Breast epithelium (tissue), 4 donors: ENCODE measurements at regions not wholly inside any gene's neighbourhood (a gene's known extent, or its start where the extent isn't known, plus 50 kb on each side); places are given as distances from the start of the nearest gene placed in this dataset.

Experiments
- DNase-seq, 2 donors: peaks; one replicate each; pipeline ENCODE4 v3.0.0-alpha.2; 2019; ENCODE audit warnings: low spot score in 2 of 2
- H3K27ac ChIP-seq, 2 donors: fragments of 200-600 bp; sonication (generic) in 1 of 2; one replicate each; pipeline ENCODE4 v1.5.1; 2016 to 2019; ENCODE audit warnings: mild to moderate bottlenecking in 1 of 2
- H3K27me3 ChIP-seq, 2 donors: fragments of 200-600 bp; sonication (generic) in 1 of 2; one replicate each; pipeline versions ENCODE4 v1.5.1 to v1.6.0; 2017 to 2019; ENCODE audit warnings: control low read depth in 1 of 2, mild to moderate bottlenecking in 1 of 2
- H3K36me3 ChIP-seq: fragments of 200-600 bp; one replicate; pipeline ENCODE4 v1.5.1; 2019
- H3K4me1 ChIP-seq, 2 donors: fragments of 200-600 bp; sonication (generic); one replicate each; pipeline ENCODE4 v1.5.1; 2016 to 2019; ENCODE audit warnings: control low read depth in 1 of 2
- H3K4me3 ChIP-seq, 3 donors: fragments of 200-600 bp; sonication (generic); 1 replicate in 2 of 3; 2 replicates in 1 of 3; pipeline ENCODE4 v1.5.1; 2016 to 2019; ENCODE audit warnings: mild to moderate bottlenecking in 3 of 3, moderate library complexity in 2 of 3
- H3K9me3 ChIP-seq, 2 donors: fragments of 200-600 bp; sonication (generic) in 1 of 2; one replicate each; pipeline ENCODE4 v1.5.1; 2016 to 2019; ENCODE audit warnings: control low read depth in 1 of 2
- POLR2A ChIP-seq: fragments of 450-650 bp; IDR thresholded peaks from one replicate; pipeline ENCODE4 v1.6.1; 2016; ENCODE audit warnings: antibody characterized with exemption, mild to moderate bottlenecking, moderate library complexity
- POLR2AphosphoS5 ChIP-seq, 3 donors: sonication (generic); formaldehyde crosslinking; IDR thresholded peaks; one replicate each; pipeline ENCODE4 v1.6.1; 2017; ENCODE audit warnings: antibody characterized with exemption in 3 of 3
- intact Hi-C: fragments of 100-400 bp; cut with DNase I; formaldehyde crosslinking; loops from one replicate; pipeline ENCODE4 v1.15.1; 2023; ENCODE audit warnings: low total_unique reads
- TF ChIP-seq, protein P1 (sequence below), 3 donors: fragments of 450-650 bp; IDR thresholded peaks; one replicate each; pipeline ENCODE4 v1.5.1; 2016 to 2017; ENCODE audit warnings: antibody characterized with exemption in 3 of 3, mild to moderate bottlenecking in 3 of 3, moderate library complexity in 3 of 3

- no peaks in the 10 kb centered on the region for H3K36me3 ChIP-seq
- intact Hi-C loops: no loop called here
- no peak for DNase-seq
- no peak overlapping the region for H3K27ac ChIP-seq
- no peak for TF ChIP-seq POLR2A
- TF ChIP-seq, protein P1, sequence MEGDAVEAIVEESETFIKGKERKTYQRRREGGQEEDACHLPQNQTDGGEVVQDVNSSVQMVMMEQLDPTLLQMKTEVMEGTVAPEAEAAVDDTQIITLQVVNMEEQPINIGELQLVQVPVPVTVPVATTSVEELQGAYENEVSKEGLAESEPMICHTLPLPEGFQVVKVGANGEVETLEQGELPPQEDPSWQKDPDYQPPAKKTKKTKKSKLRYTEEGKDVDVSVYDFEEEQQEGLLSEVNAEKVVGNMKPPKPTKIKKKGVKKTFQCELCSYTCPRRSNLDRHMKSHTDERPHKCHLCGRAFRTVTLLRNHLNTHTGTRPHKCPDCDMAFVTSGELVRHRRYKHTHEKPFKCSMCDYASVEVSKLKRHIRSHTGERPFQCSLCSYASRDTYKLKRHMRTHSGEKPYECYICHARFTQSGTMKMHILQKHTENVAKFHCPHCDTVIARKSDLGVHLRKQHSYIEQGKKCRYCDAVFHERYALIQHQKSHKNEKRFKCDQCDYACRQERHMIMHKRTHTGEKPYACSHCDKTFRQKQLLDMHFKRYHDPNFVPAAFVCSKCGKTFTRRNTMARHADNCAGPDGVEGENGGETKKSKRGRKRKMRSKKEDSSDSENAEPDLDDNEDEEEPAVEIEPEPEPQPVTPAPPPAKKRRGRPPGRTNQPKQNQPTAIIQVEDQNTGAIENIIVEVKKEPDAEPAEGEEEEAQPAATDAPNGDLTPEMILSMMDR (IDR thresholded peaks at IDR 0.05): no peak
- no peaks in the 10 kb centered on the region for H3K4me1 ChIP-seq
- H3K27me3 ChIP-seq: no peaks in the 10 kb centered on the region
- H3K9me3 ChIP-seq: no peaks in the 10 kb centered on the region
- no peak overlapping the region for H3K4me3 ChIP-seq
Measured at GRCh38 chr3:81886081-81886480, 124.6 kb upstream of the GBE1 start.

DNA sequence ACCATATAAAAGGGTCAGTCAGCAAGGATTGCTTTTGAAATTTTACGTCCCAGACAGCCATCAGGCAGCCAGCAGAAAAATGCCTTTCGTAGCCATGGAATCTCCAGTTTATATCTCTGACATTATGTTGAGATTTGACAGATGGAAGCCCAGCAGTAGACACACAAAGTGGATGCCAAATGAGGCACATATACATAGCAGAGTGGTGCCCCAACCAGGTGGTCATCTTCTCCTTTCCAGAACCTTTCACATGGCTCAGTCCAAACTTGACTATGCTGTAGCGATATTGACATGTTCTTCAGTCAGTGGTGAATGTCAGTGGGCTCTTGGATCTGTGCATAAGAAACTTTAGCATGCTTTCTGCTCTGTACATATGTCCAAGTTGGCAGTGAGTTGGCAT is 123.3 kb upstream of the GBE1 start:
- Histone ChIP-seq H3K4me3 (no peak overlapping the region), H3K27ac (no peak overlapping the region), H3K4me1 (no peaks in the 10 kb centered on the region), H3K36me3 (no peaks in the 10 kb centered on the region), H3K27me3 (no peaks in the 10 kb centered on the region), H3K9me3 (no peaks in the 10 kb centered on the region)
- intact Hi-C loops: no loop called here
- DNase-seq: no peak
- TF ChIP-seq, protein P1 (IDR thresholded peaks at IDR 0.05): no peak

DNA sequence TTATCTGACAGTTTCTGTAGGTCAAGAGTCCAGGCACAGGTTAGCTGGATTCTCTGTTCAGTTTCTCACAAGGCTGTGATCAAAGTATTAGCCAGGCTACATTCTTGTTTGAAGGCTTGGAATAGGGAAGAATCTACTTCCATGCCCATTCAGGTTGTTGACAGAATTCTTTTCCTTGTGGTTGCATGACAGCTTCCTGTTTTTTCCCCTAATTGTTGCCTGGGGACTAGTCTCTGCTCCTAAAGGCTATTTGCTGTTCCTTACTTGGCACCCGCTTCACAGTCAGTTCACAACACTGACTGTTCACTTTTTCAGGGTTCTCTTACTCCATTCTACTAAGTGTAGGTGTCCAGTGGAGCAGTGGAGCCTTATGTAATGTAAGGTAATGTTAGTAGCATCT is 115.4 kb upstream of the GBE1 start:
- Histone ChIP-seq H3K4me3 (no peak overlapping the region), H3K27ac (no peak overlapping the region), H3K36me3 (no peaks in the 10 kb centered on the region), H3K4me1 (no peaks in the 10 kb centered on the region), H3K27me3 (no peaks in the 10 kb centered on the region), H3K9me3 (peaks cover 0 to 4% of the 10 kb centered on the region in 2 donors)
- intact Hi-C loops: no loop called here
- TF ChIP-seq POLR2AphosphoS5 (IDR thresholded peaks at IDR 0.05): no peak
- TF ChIP-seq, protein P1 (IDR thresholded peaks at IDR 0.05): no peak
- TF ChIP-seq POLR2A: no peak
- DNase-seq: no peak

- Histone ChIP-seq H3K4me3 (no peak overlapping the region), H3K4me1 (no peaks in the 10 kb centered on the region), H3K9me3 (peaks cover 0 to 4% of the 10 kb centered on the region in 2 donors), H3K27ac (no peak overlapping the region), H3K36me3 (no peaks in the 10 kb centered on the region), H3K27me3 (no peaks in the 10 kb centered on the region)
- no peak for TF ChIP-seq POLR2AphosphoS5 (IDR thresholded peaks at IDR 0.05)
- TF ChIP-seq, protein P1 (IDR thresholded peaks at IDR 0.05): no peak
- no peak for TF ChIP-seq POLR2A
- intact Hi-C loops: no loop called here
- DNase-seq: no peak
Measured at GRCh38 chr3:81874738-81875137, 113.3 kb upstream of the GBE1 start.

- no peaks in the 10 kb centered on the region for H3K36me3 ChIP-seq
- no peak overlapping the region for H3K27ac ChIP-seq
- H3K4me3 ChIP-seq: no peak overlapping the region
- H3K27me3 ChIP-seq: no peaks in the 10 kb centered on the region
- intact Hi-C loops: no loop called here
- TF ChIP-seq, protein P1 (IDR thresholded peaks at IDR 0.05): no peak
- TF ChIP-seq POLR2AphosphoS5 (IDR thresholded peaks at IDR 0.05) (no peak), POLR2A (no peak)
- no peaks in the 10 kb centered on the region for H3K4me1 ChIP-seq
- no peaks in the 10 kb centered on the region for H3K9me3 ChIP-seq
- DNase-seq: no peak
Measured at GRCh38 chr3:81872566-81872965, 111.1 kb upstream of the GBE1 start.
